RWPE2 (cell line): ENCODE measurements at regions not wholly inside any gene's neighbourhood (a gene's known extent, or its start where the extent isn't known, plus 50 kb on each side); places are given as distances from the start of the nearest gene placed in this dataset.

Experiments
- ATAC-seq: fragments of 200-7000 bp; cut with Tn5 transposase; 3 replicates; pipeline ENCODE4 v1.9.1; 2021; ENCODE audit warnings: low read depth
- DNase-seq: peaks from one replicate; pipeline ENCODE4 v3.0.0-alpha.2; 2020; ENCODE audit warnings: low spot score
- H3K27ac ChIP-seq: fragments of 450-650 bp; 2 replicates; pipeline ENCODE4 v1.5.1; 2017; ENCODE audit warnings: mild to moderate bottlenecking; ENCODE audit not compliant: poor library complexity, severe bottlenecking
- H3K27me3 ChIP-seq: fragments of 250-450 bp; sonication (Bioruptor Pico); 2 replicates; pipeline ENCODE4 v1.5.1; 2021; ENCODE audit warnings: mild to moderate bottlenecking, moderate library complexity; ENCODE audit not compliant: insufficient read depth, poor library complexity, severe bottlenecking
- H3K36me3 ChIP-seq: fragments of 250-450 bp; sonication (Bioruptor Pico); 2 replicates; pipeline ENCODE4 v1.5.1; 2020; ENCODE audit warnings: low read depth, mild to moderate bottlenecking, moderate library complexity
- H3K4me1 ChIP-seq: fragments of 250-450 bp; sonication (Bioruptor Pico); 2 replicates; pipeline ENCODE4 v1.5.1; 2021; ENCODE audit warnings: mild to moderate bottlenecking, moderate library complexity; ENCODE audit not compliant: insufficient read depth, poor library complexity, severe bottlenecking
- H3K4me3 ChIP-seq: fragments of 250-450 bp; sonication (Bioruptor Pico); 2 replicates; pipeline ENCODE4 v1.5.1; 2021; ENCODE audit warnings: mild to moderate bottlenecking, moderate library complexity; ENCODE audit not compliant: severe bottlenecking
- H3K9me3 ChIP-seq: fragments of 250-450 bp; sonication (Bioruptor Pico); 2 replicates; pipeline ENCODE4 v1.5.1; 2021; ENCODE audit warnings: mild to moderate bottlenecking, moderate library complexity; ENCODE audit not compliant: severe bottlenecking
- CTCF ChIP-seq: fragments of 450-650 bp; IDR thresholded peaks from one replicate; pipeline ENCODE4 v1.5.1; 2017; ENCODE audit warnings: mild to moderate bottlenecking, moderate library complexity; ENCODE audit not compliant: poor library complexity, severe bottlenecking

GRCh38 chr18:27662949-27663348 is 477.8 kb upstream of the CHST9 start:
- ATAC-seq: no peak
- Histone ChIP-seq H3K4me1 (no peaks in the 10 kb centered on the region), H3K9me3 (no peaks in the 10 kb centered on the region), H3K27me3 (no peaks in the 10 kb centered on the region), H3K4me3 (no peak overlapping the region), H3K27ac (no peak overlapping the region), H3K36me3 (no peaks in the 10 kb centered on the region)
- TF ChIP-seq CTCF: no peak
- no peak for DNase-seq

- Histone ChIP-seq H3K27ac (no peak overlapping the region), H3K4me1 (no peaks in the 10 kb centered on the region)
Observed at GRCh38 chr18:27662537-27662936, 477.4 kb upstream of the CHST9 start.

GRCh38 chr18:27661320-27662018 is 476.4 kb upstream of the CHST9 start:
- DNase-seq (no peak), ATAC-seq (no peak)
- Histone ChIP-seq H3K9me3 (no peaks in the 10 kb centered on the region), H3K4me3 (no peak overlapping the region), H3K36me3 (no peaks in the 10 kb centered on the region), H3K27me3 (no peaks in the 10 kb centered on the region), H3K4me1 (peaks cover 4% of the 10 kb centered on the region), H3K27ac (no peak overlapping the region)
- no peak for TF ChIP-seq CTCF

More at GRCh38 chr18:27662537-27662936, 477.4 kb upstream of the CHST9 start:
- no peaks in the 10 kb centered on the region for H3K36me3 ChIP-seq
- no peak for TF ChIP-seq CTCF
- ATAC-seq (no peak), DNase-seq (no peak)
- H3K27me3 ChIP-seq: no peaks in the 10 kb centered on the region
- H3K9me3 ChIP-seq: no peaks in the 10 kb centered on the region
- H3K4me3 ChIP-seq: no peak overlapping the region

GRCh38 chr18:27656905-27657304 is 471.8 kb upstream of the CHST9 start:
- Histone ChIP-seq H3K9me3 (no peaks in the 10 kb centered on the region), H3K36me3 (no peaks in the 10 kb centered on the region), H3K27ac (no peak overlapping the region), H3K4me1 (peaks cover 4% of the 10 kb centered on the region), H3K4me3 (no peak overlapping the region), H3K27me3 (no peaks in the 10 kb centered on the region)
- no peak for ATAC-seq
- no peak for DNase-seq
- no peak for TF ChIP-seq CTCF

- ATAC-seq: peak; percentile 73
- TF ChIP-seq CTCF: no peak
- Histone ChIP-seq H3K36me3 (no peaks in the 10 kb centered on the region), H3K27me3 (no peaks in the 10 kb centered on the region), H3K27ac (no peak overlapping the region), H3K9me3 (no peaks in the 10 kb centered on the region), H3K4me1 (peaks cover 4% of the 10 kb centered on the region), H3K4me3 (no peak overlapping the region)
- DNase-seq: no peak
Observed at GRCh38 chr18:27656167-27656778, 471.2 kb upstream of the CHST9 start.
